MM.1S (cell line): ENCODE measurements at regions not wholly inside any gene's neighbourhood (a gene's known extent, or its start where the extent isn't known, plus 50 kb on each side); places are given as distances from the start of the nearest gene placed in this dataset.

Experiments
- EZH2 ChIP-seq: fragments of 300-600 bp; sonication (generic); optimal IDR thresholded peaks from 2 replicates; pipeline ENCODE3; 2017; ENCODE audit warnings: low read depth, mild to moderate bottlenecking, antibody characterized with exemption, low read length, mixed read lengths
- EZH2phosphoT487 ChIP-seq: fragments of 300-600 bp; sonication (generic); IDR thresholded peaks from 2 replicates; pipeline ENCODE4 v1.6.1; 2018; ENCODE audit warnings: antibody characterized with exemption, low read length
- TF ChIP-seq, protein P1 (sequence below): fragments of 300-600 bp; sonication (generic); IDR thresholded peaks from 2 replicates; pipeline ENCODE4 v1.5.1; 2016; ENCODE audit warnings: antibody characterized with exemption, low read length, mixed read lengths

DNA sequence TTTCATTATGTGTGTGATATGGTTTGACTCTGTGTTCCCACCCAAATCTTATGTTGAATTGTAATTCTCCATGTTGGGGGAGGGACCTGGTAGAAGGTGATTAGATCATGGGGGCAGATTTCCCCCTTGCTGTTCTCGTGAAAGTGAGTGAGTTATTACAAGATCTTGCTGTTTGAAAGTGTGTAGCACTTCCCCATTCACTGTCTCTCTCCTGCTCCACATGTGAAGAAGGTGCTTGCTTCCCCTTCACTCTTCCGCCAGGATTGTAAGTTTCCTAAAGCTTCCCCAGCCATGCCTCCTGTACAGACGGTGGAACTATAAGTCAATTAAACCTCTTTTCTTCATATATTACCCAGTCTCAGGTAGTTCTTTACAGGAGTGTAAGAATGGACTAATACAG, 54.3 kb upstream of the SERTM1 start:
- TF ChIP-seq, protein P1, sequence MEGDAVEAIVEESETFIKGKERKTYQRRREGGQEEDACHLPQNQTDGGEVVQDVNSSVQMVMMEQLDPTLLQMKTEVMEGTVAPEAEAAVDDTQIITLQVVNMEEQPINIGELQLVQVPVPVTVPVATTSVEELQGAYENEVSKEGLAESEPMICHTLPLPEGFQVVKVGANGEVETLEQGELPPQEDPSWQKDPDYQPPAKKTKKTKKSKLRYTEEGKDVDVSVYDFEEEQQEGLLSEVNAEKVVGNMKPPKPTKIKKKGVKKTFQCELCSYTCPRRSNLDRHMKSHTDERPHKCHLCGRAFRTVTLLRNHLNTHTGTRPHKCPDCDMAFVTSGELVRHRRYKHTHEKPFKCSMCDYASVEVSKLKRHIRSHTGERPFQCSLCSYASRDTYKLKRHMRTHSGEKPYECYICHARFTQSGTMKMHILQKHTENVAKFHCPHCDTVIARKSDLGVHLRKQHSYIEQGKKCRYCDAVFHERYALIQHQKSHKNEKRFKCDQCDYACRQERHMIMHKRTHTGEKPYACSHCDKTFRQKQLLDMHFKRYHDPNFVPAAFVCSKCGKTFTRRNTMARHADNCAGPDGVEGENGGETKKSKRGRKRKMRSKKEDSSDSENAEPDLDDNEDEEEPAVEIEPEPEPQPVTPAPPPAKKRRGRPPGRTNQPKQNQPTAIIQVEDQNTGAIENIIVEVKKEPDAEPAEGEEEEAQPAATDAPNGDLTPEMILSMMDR: no peak
- TF ChIP-seq EZH2 (no peak), EZH2phosphoT487 (no peak)
